Mesendoderm (in vitro differentiated cells): ENCODE measurements at regions not wholly inside any gene's neighbourhood (a gene's known extent, or its start where the extent isn't known, plus 50 kb on each side); places are given as distances from the start of the nearest gene placed in this dataset.
A peak's percentile ranks its signal among the peaks of the same experiment; 100 is the strongest.

ENCODE experiments used
- DNase-seq: peaks from one replicate; pipeline ENCODE4 v3.0.0; 2013
- H2AK5ac ChIP-seq: 2 replicates; pipeline ENCODE4 v1.6.1; 2013; ENCODE audit warnings: low read length, inconsistent platforms
- H2BK120ac ChIP-seq: 2 replicates; pipeline ENCODE4 v1.6.1; 2013; ENCODE audit warnings: low read depth, mild to moderate bottlenecking, low read length, moderate library complexity, mixed read lengths
- H2BK15ac ChIP-seq: replicated peaks from 2 replicates; pipeline ENCODE4 v1.6.1; 2013; ENCODE audit warnings: low read depth, mild to moderate bottlenecking, moderate library complexity
- H2BK5ac ChIP-seq: 2 replicates; pipeline ENCODE4 v1.6.1; 2013; ENCODE audit warnings: low read length, inconsistent platforms
- H3K18ac ChIP-seq: 2 replicates; pipeline ENCODE4 v1.6.1; 2013; ENCODE audit warnings: mild to moderate bottlenecking, low read length, mixed read lengths
- H3K23ac ChIP-seq: one replicate; pipeline ENCODE4 v1.6.1; 2013; ENCODE audit warnings: low read length
- H3K27ac ChIP-seq: 2 replicates; pipeline ENCODE4 v1.5.1; 2013; ENCODE audit warnings: low read depth, mild to moderate bottlenecking, inconsistent platforms, low read length, moderate library complexity
- H3K27me3 ChIP-seq: 2 replicates; pipeline ENCODE4 v1.6.1; 2013; ENCODE audit warnings: low read length, control low read depth, mild to moderate bottlenecking, inconsistent platforms; ENCODE audit not compliant: insufficient read depth, poor library complexity
- H3K36me3 ChIP-seq: 2 replicates; pipeline ENCODE4 v1.6.1; 2013; ENCODE audit warnings: low read length, inconsistent platforms; ENCODE audit not compliant: control insufficient read depth, insufficient read depth
- H3K4ac ChIP-seq: one replicate; pipeline ENCODE4 v1.6.1; 2013; ENCODE audit warnings: low read depth, mild to moderate bottlenecking, low read length, moderate library complexity
- H3K4me1 ChIP-seq: 2 replicates; pipeline ENCODE4 v1.6.1; 2013; ENCODE audit warnings: low read depth, low read length, inconsistent platforms; ENCODE audit not compliant: control insufficient read depth
- H3K4me2 ChIP-seq: 2 replicates; pipeline ENCODE4 v1.6.1; 2013; ENCODE audit warnings: low read length
- H3K4me3 ChIP-seq: 2 replicates; pipeline ENCODE4 v1.5.1; 2013; ENCODE audit warnings: mild to moderate bottlenecking, low read length
- H3K56ac ChIP-seq: one replicate; pipeline ENCODE4 v1.6.1; 2013; ENCODE audit warnings: low read length
- H3K79me1 ChIP-seq: 2 replicates; pipeline ENCODE4 v1.6.1; 2013; ENCODE audit warnings: low read length, inconsistent platforms
- H3K79me2 ChIP-seq: 2 replicates; pipeline ENCODE4 v1.6.1; 2013; ENCODE audit warnings: mild to moderate bottlenecking, low read length; ENCODE audit not compliant: control insufficient read depth, insufficient read depth
- H3K9ac ChIP-seq: 2 replicates; pipeline ENCODE4 v1.6.1; 2013; ENCODE audit warnings: low read length, inconsistent platforms
- H4K5ac ChIP-seq: one replicate; pipeline ENCODE4 v1.6.1; 2013; ENCODE audit warnings: low read length
- H4K8ac ChIP-seq: one replicate; pipeline ENCODE4 v1.6.1; 2013; ENCODE audit warnings: low read depth, mild to moderate bottlenecking, control low read depth, low read length, moderate library complexity
- WGBS: extraction: QIAGEN DNeasy Blood & Tissue Kit; methylation state at CpG from one replicate; pipeline ENCODE4 v1.1.7; 2013; ENCODE audit warnings: low lambda C conversion rate, missing lambda C conversion rate; ENCODE audit not compliant: insufficient coverage; ENCODE audit errors: extremely low coverage; 5-methylcytosine and 5-hydroxymethylcytosine counted together

- Histone ChIP-seq H3K4me1 (peaks cover 14% of the 10 kb centered on the region), H3K56ac (peak overlapping the region; percentile 63), H2BK15ac (peak overlapping the region; percentile 85), H4K8ac (no peak overlapping the region), H3K9ac (no peak overlapping the region), H3K4me3 (no peak overlapping the region), H3K27me3 (no peaks in the 10 kb centered on the region), H3K79me1 (no peaks in the 10 kb centered on the region), H2BK120ac (peak overlapping the region; percentile 78), H3K23ac (no peak overlapping the region), H3K4me2 (no peak overlapping the region), H3K4ac (no peak overlapping the region), H3K18ac (peak overlapping the region; percentile 80), H2AK5ac (no peak overlapping the region), H2BK5ac (peak overlapping the region; percentile 72), H3K27ac (peak overlapping the region; percentile 92), H4K5ac (no peak overlapping the region), H3K36me3 (no peaks in the 10 kb centered on the region), H3K79me2 (no peaks in the 10 kb centered on the region)
- WGBS = no CpG with 5 or more reads among the region's 3 CpGs
- DNase-seq = peak; percentile 88
Observed at GRCh38 chr3:106829206-106829605, 548.0 kb upstream of the CCDC54 start.

- H2AK5ac ChIP-seq = no peak overlapping the region
- H3K4ac ChIP-seq = no peak overlapping the region
- no peak overlapping the region for H3K9ac ChIP-seq
- no peak overlapping the region for H3K23ac ChIP-seq
- no peak overlapping the region for H3K27ac ChIP-seq
- no peak overlapping the region for H4K5ac ChIP-seq
- no peaks in the 10 kb centered on the region for H3K27me3 ChIP-seq
- H4K8ac ChIP-seq = no peak overlapping the region
- no peak overlapping the region for H3K18ac ChIP-seq
- no peaks in the 10 kb centered on the region for H3K36me3 ChIP-seq
- H3K56ac ChIP-seq = no peak overlapping the region
- H3K4me2 ChIP-seq = no peak overlapping the region
- peak; percentile 61 for DNase-seq
- H2BK5ac ChIP-seq = no peak overlapping the region
- no peak overlapping the region for H3K4me3 ChIP-seq
- no peak overlapping the region for H2BK120ac ChIP-seq
- no CpG with 5 or more reads among the region's 2 CpGs for WGBS
- peaks cover 14% of the 10 kb centered on the region for H3K4me1 ChIP-seq
- H3K79me1 ChIP-seq = no peaks in the 10 kb centered on the region
- H3K79me2 ChIP-seq = no peaks in the 10 kb centered on the region
- H2BK15ac ChIP-seq = no peak overlapping the region
Observed at GRCh38 chr3:106830334-106830733, 546.9 kb upstream of the CCDC54 start.

GRCh38 chr3:106836906-106837305 is 540.3 kb upstream of the CCDC54 start:
- H3K79me1 ChIP-seq = no peaks in the 10 kb centered on the region
- no peak overlapping the region for H3K23ac ChIP-seq
- H3K27ac ChIP-seq = no peak overlapping the region
- no peak overlapping the region for H3K18ac ChIP-seq
- no peak overlapping the region for H2BK120ac ChIP-seq
- H3K4ac ChIP-seq = no peak overlapping the region
- H2BK15ac ChIP-seq = no peak overlapping the region
- no peak for DNase-seq
- no peaks in the 10 kb centered on the region for H3K27me3 ChIP-seq
- no peak overlapping the region for H4K5ac ChIP-seq
- H2AK5ac ChIP-seq = no peak overlapping the region
- no peak overlapping the region for H3K9ac ChIP-seq
- no peaks in the 10 kb centered on the region for H3K36me3 ChIP-seq
- no peaks in the 10 kb centered on the region for H3K4me1 ChIP-seq
- H4K8ac ChIP-seq = no peak overlapping the region
- H3K4me2 ChIP-seq = no peak overlapping the region
- H3K79me2 ChIP-seq = no peaks in the 10 kb centered on the region
- WGBS = no CpG with 5 or more reads among the region's 5 CpGs
- no peak overlapping the region for H2BK5ac ChIP-seq
- H3K56ac ChIP-seq = no peak overlapping the region
- H3K4me3 ChIP-seq = no peak overlapping the region

- no peak overlapping the region for H4K5ac ChIP-seq
- H3K18ac ChIP-seq = peak overlapping the region; percentile 42
- H3K4ac ChIP-seq = no peak overlapping the region
- H3K27me3 ChIP-seq = no peaks in the 10 kb centered on the region
- no peak overlapping the region for H2BK15ac ChIP-seq
- H3K4me2 ChIP-seq = no peak overlapping the region
- H3K56ac ChIP-seq = no peak overlapping the region
- no peaks in the 10 kb centered on the region for H3K4me1 ChIP-seq
- H2BK120ac ChIP-seq = no peak overlapping the region
- H3K36me3 ChIP-seq = no peaks in the 10 kb centered on the region
- no peak overlapping the region for H4K8ac ChIP-seq
- no peak overlapping the region for H3K9ac ChIP-seq
- DNase-seq = no peak
- H3K79me1 ChIP-seq = no peaks in the 10 kb centered on the region
- H2BK5ac ChIP-seq = no peak overlapping the region
- no peak overlapping the region for H3K27ac ChIP-seq
- no peaks in the 10 kb centered on the region for H3K79me2 ChIP-seq
- no peak overlapping the region for H3K23ac ChIP-seq
- no CpG with 5 or more reads among the region's 3 CpGs for WGBS
- H3K4me3 ChIP-seq = no peak overlapping the region
- no peak overlapping the region for H2AK5ac ChIP-seq
Observed at GRCh38 chr3:106837616-106838015, 539.6 kb upstream of the CCDC54 start.

- Histone ChIP-seq H4K8ac (no peak overlapping the region), H2BK15ac (no peak overlapping the region), H3K79me2 (no peaks in the 10 kb centered on the region), H3K4me1 (no peaks in the 10 kb centered on the region), H3K23ac (no peak overlapping the region), H2AK5ac (no peak overlapping the region), H3K79me1 (no peaks in the 10 kb centered on the region), H3K9ac (no peak overlapping the region), H2BK120ac (no peak overlapping the region), H3K4me3 (no peak overlapping the region), H2BK5ac (no peak overlapping the region), H3K4me2 (no peak overlapping the region), H3K27ac (no peak overlapping the region), H4K5ac (no peak overlapping the region), H3K18ac (no peak overlapping the region), H3K4ac (no peak overlapping the region), H3K56ac (no peak overlapping the region), H3K27me3 (no peaks in the 10 kb centered on the region), H3K36me3 (no peaks in the 10 kb centered on the region)
- WGBS = no CpG with 5 or more reads among the region's 2 CpGs
- DNase-seq = no peak
Observed at GRCh38 chr3:106839576-106840280, 537.5 kb upstream of the CCDC54 start.

- Histone ChIP-seq H2BK15ac (no peak overlapping the region), H2BK5ac (no peak overlapping the region), H3K36me3 (no peaks in the 10 kb centered on the region), H3K4me3 (no peak overlapping the region), H3K79me1 (no peaks in the 10 kb centered on the region), H2BK120ac (no peak overlapping the region), H3K23ac (no peak overlapping the region), H4K8ac (no peak overlapping the region), H3K27me3 (no peaks in the 10 kb centered on the region), H3K4me1 (no peaks in the 10 kb centered on the region), H3K79me2 (no peaks in the 10 kb centered on the region), H3K4ac (no peak overlapping the region), H3K27ac (no peak overlapping the region), H2AK5ac (no peak overlapping the region), H3K4me2 (no peak overlapping the region), H4K5ac (no peak overlapping the region), H3K18ac (no peak overlapping the region), H3K9ac (no peak overlapping the region), H3K56ac (no peak overlapping the region)
- no peak for DNase-seq
Observed at GRCh38 chr3:106840319-106840718, 536.9 kb upstream of the CCDC54 start.
